ENCODE measurements at regions not wholly inside any gene's neighbourhood (a gene's known extent, or its start where the extent isn't known, plus 50 kb on each side); places are given as distances from the start of the nearest gene placed in this dataset.

DNA sequence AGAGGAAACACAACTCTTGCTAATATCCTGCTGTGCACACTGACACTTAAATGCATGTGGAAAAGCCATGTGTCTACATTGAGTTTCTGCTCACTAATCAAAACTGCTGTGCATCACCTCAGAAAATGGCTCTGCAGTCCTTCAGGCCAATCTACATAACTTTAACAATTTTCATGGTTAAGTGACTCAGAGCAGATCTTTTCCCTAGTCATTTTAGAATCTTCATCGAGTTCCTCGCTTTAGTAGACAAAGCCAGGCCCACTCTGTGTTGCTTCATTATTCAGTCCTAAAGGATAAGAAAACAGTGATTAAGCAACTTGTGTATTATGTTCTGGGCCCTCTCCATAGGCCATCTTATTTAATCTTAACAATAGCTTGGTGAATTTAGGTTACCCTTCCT is 250.0 kb downstream of the KCNC2 start:
- POLR2A ChIA-PET, result no interaction called here
- TF ChIP-seq, protein P1, sequence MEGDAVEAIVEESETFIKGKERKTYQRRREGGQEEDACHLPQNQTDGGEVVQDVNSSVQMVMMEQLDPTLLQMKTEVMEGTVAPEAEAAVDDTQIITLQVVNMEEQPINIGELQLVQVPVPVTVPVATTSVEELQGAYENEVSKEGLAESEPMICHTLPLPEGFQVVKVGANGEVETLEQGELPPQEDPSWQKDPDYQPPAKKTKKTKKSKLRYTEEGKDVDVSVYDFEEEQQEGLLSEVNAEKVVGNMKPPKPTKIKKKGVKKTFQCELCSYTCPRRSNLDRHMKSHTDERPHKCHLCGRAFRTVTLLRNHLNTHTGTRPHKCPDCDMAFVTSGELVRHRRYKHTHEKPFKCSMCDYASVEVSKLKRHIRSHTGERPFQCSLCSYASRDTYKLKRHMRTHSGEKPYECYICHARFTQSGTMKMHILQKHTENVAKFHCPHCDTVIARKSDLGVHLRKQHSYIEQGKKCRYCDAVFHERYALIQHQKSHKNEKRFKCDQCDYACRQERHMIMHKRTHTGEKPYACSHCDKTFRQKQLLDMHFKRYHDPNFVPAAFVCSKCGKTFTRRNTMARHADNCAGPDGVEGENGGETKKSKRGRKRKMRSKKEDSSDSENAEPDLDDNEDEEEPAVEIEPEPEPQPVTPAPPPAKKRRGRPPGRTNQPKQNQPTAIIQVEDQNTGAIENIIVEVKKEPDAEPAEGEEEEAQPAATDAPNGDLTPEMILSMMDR (IDR thresholded peaks at IDR 0.05; ENCODE audit: insufficient read depth in 1 of 2, low read depth in 1 of 2, low read length in 1 of 2, severe bottlenecking in 1 of 2, unreplicated experiment in 1 of 2), result no peak
- H3K4me3 Mint-ChIP-seq (ENCODE audit: unreplicated experiment), result no peak overlapping the region
- no peak overlapping the region for H3K27ac Mint-ChIP-seq (ENCODE audit: unreplicated experiment)
- no TSS peak for BruUV-seq (replicated peaks)
- CTCF ChIA-PET, result no interaction called here
- Histone ChIP-seq H3K4me1 (0 out of 2 replicates have a peak, but pooled peaks cover 8% of the 10 kb centered on the region), H3K4me3 (ENCODE audit: low read depth, low read length) (no peak overlapping the region), H3K9me3 (no peaks in the 10 kb centered on the region), H3K36me3 (ENCODE audit: control insufficient read depth, insufficient read depth, low read length) (no peaks in the 10 kb centered on the region), H3K27me3 (replicated peaks; ENCODE audit: control insufficient read depth, insufficient read depth, low read length) (no peaks in the 10 kb centered on the region)
- intact Hi-C loops (cut with micrococcal nuclease; ENCODE audit: unreplicated experiment), result no loop called here
- no peaks in the 10 kb centered on the region for H3K4me1 Mint-ChIP-seq (ENCODE audit: low read depth, unreplicated experiment)
- no peaks in the 10 kb centered on the region for H3K27me3 Mint-ChIP-seq (ENCODE audit: insufficient read depth, unreplicated experiment)
- H3K9me3 Mint-ChIP-seq (ENCODE audit: unreplicated experiment), result no peaks in the 10 kb centered on the region
- no peak for DNase-seq
- H3K36me3 Mint-ChIP-seq (ENCODE audit: insufficient read depth, unreplicated experiment), result no peaks in the 10 kb centered on the region

DNA sequence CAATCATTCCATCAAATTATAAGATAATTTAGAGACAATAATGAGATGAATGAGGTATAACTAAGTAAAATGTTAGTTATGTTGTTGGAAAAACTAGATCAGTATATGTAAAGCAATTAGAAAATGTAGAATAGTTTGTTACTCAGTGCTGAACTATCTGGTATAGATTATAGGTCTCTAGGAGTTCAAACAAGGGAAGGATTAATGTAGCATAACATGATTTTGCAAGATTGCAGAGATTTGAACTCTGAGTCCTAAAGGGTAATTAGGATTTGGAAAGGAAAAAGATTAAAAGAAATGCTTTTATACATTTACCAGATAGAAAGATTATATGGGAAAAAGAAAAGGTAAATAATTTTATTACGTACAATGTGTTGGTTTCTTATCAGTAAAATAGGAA is 246.3 kb downstream of the KCNC2 start:
- H3K27me3 Mint-ChIP-seq (ENCODE audit: insufficient read depth, unreplicated experiment), result no peaks in the 10 kb centered on the region
- intact Hi-C loops (cut with micrococcal nuclease; ENCODE audit: unreplicated experiment), result no loop called here
- no peaks in the 10 kb centered on the region for H3K9me3 Mint-ChIP-seq (ENCODE audit: unreplicated experiment)
- Histone ChIP-seq H3K36me3 (ENCODE audit: control insufficient read depth, insufficient read depth, low read length) (no peaks in the 10 kb centered on the region), H3K9me3 (no peaks in the 10 kb centered on the region), H3K4me3 (ENCODE audit: low read depth, low read length) (no peak overlapping the region), H3K27me3 (replicated peaks; ENCODE audit: control insufficient read depth, insufficient read depth, low read length) (no peaks in the 10 kb centered on the region), H3K4me1 (0 out of 2 replicates have a peak, but pooled peaks cover 8% of the 10 kb centered on the region)
- no peak for DNase-seq
- POLR2A ChIA-PET, result no interaction called here
- TF ChIP-seq, protein P1 (IDR thresholded peaks at IDR 0.05; ENCODE audit: insufficient read depth in 1 of 2, low read depth in 1 of 2, low read length in 1 of 2, severe bottlenecking in 1 of 2, unreplicated experiment in 1 of 2), result no peak
- H3K4me3 Mint-ChIP-seq (ENCODE audit: unreplicated experiment), result no peak overlapping the region
- no peak overlapping the region for H3K27ac Mint-ChIP-seq (ENCODE audit: unreplicated experiment)
- H3K4me1 Mint-ChIP-seq (ENCODE audit: low read depth, unreplicated experiment), result no peaks in the 10 kb centered on the region
- no peaks in the 10 kb centered on the region for H3K36me3 Mint-ChIP-seq (ENCODE audit: insufficient read depth, unreplicated experiment)
- CTCF ChIA-PET, result no interaction called here
- no TSS peak for BruUV-seq (replicated peaks)

DNA sequence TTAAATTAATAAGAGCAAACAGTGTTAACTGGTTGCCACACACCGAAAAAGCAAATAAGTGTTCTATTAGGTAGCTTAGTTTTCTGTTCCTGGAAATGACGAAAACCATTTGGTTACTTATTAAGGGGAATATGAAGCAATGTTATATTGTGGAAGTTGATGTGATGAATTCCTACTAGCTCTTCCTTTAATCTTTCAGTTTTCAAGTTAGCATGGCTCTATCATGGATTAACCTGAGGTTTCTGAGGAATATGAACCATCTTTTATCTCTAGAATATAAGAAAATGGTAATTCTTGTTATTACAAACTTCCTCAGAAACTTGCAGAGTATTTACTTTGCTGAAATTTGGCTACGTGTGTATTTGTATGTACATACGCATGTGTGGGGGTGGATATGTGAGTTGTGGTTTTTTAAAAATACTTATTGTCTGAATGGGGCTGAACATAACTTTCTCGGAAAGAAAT is 245.7 kb downstream of the KCNC2 start:
- Mint-ChIP-seq H3K27me3 (ENCODE audit: insufficient read depth, unreplicated experiment) (no peaks in the 10 kb centered on the region), H3K4me3 (ENCODE audit: unreplicated experiment) (no peak overlapping the region), H3K36me3 (ENCODE audit: insufficient read depth, unreplicated experiment) (no peaks in the 10 kb centered on the region), H3K4me1 (ENCODE audit: low read depth, unreplicated experiment) (no peaks in the 10 kb centered on the region), H3K9me3 (ENCODE audit: unreplicated experiment) (no peaks in the 10 kb centered on the region), H3K27ac (ENCODE audit: unreplicated experiment) (no peak overlapping the region)
- POLR2A ChIA-PET, result no interaction called here
- intact Hi-C loops (cut with micrococcal nuclease; ENCODE audit: unreplicated experiment), result no loop called here
- DNase-seq, result no peak
- CTCF ChIA-PET, result no interaction called here
- no TSS peak for BruUV-seq (replicated peaks)
- Histone ChIP-seq H3K4me3 (ENCODE audit: low read depth, low read length) (no peak overlapping the region), H3K4me1 (0 out of 2 replicates have a peak, but pooled peaks cover 8% of the 10 kb centered on the region), H3K27me3 (replicated peaks; ENCODE audit: control insufficient read depth, insufficient read depth, low read length) (no peaks in the 10 kb centered on the region), H3K36me3 (ENCODE audit: control insufficient read depth, insufficient read depth, low read length) (no peaks in the 10 kb centered on the region), H3K9me3 (no peaks in the 10 kb centered on the region)
- TF ChIP-seq, protein P1 (IDR thresholded peaks at IDR 0.05; ENCODE audit: insufficient read depth in 1 of 2, low read depth in 1 of 2, low read length in 1 of 2, severe bottlenecking in 1 of 2, unreplicated experiment in 1 of 2), result no peak

Measured in Caco-2 (cell line).